ENCODE measurements at regions not wholly inside any gene's neighbourhood (a gene's known extent, or its start where the extent isn't known, plus 50 kb on each side); places are given as distances from the start of the nearest gene placed in this dataset.

DNA sequence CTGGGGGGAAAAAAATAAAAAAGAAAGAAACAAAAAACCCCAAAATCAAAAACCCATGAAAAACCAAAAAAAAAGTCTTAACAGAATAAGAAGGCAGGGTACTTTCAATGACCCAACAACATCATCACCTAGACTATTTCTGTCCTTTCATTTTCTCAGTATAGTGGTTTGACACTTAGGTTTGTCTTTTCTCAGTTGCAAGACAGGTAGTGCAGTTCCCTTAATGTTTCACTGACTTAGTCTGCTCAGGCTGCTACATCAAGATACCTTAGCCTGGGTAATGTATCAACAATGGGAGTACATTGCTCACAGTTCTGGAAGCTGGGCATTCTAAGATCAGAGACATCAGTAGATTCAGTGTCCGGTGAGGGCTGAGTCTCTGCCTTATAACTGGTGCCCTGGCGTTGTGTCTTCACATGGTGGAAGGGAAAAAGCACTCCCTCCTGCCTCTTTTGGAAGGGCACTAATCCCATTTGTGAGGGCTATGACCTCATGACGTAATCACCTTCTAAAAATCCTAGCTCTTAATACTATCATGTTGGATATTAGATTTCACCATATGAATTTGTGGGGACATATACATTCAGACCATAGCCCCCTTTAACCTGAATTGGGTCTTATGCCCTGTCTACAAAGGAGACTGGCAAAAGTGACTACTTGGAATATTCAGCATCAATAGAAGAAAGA, 362.3 kb upstream of the RBFOX1 start:
- TF ChIP-seq, protein P1, sequence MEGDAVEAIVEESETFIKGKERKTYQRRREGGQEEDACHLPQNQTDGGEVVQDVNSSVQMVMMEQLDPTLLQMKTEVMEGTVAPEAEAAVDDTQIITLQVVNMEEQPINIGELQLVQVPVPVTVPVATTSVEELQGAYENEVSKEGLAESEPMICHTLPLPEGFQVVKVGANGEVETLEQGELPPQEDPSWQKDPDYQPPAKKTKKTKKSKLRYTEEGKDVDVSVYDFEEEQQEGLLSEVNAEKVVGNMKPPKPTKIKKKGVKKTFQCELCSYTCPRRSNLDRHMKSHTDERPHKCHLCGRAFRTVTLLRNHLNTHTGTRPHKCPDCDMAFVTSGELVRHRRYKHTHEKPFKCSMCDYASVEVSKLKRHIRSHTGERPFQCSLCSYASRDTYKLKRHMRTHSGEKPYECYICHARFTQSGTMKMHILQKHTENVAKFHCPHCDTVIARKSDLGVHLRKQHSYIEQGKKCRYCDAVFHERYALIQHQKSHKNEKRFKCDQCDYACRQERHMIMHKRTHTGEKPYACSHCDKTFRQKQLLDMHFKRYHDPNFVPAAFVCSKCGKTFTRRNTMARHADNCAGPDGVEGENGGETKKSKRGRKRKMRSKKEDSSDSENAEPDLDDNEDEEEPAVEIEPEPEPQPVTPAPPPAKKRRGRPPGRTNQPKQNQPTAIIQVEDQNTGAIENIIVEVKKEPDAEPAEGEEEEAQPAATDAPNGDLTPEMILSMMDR (IDR thresholded peaks at IDR 0.05), result no peak
- H3K36me3 ChIP-seq, result no peaks in the 10 kb centered on the region
- no peak for DNase-seq (ENCODE audit: low spot score)
- H3K9me3 ChIP-seq, result no peaks in the 10 kb centered on the region
- no peaks in the 10 kb centered on the region for H3K4me1 ChIP-seq
- no peaks in the 10 kb centered on the region for H3K27me3 ChIP-seq
- H3K4me3 ChIP-seq, result no peak overlapping the region
- no peak overlapping the region for H3K27ac ChIP-seq

DNA sequence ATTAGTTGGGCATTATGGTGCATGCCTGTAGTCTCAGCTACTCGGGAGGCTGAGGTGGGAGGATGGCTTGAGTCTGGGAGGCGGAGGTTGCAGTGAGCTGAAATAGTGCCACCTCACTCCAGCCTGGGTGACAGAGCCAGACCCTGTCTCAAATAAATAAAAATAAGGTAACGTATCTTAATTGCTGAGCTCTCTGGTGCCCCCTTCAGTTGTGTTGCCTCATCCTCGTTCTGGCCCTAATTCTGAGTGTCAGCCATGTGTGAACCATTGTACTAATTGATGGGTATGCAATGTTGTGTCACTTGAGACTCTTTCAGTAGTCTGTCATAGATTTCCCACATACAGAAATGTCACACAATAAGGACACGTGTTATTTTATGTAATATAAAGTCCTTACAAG, 363.1 kb upstream of the RBFOX1 start:
- TF ChIP-seq, protein P1 (IDR thresholded peaks at IDR 0.05), result no peak
- no peak for DNase-seq (ENCODE audit: low spot score)
- no peak overlapping the region for H3K4me3 ChIP-seq
- H3K9me3 ChIP-seq, result no peaks in the 10 kb centered on the region
- H3K27me3 ChIP-seq, result no peaks in the 10 kb centered on the region
- H3K36me3 ChIP-seq, result no peaks in the 10 kb centered on the region
- no peaks in the 10 kb centered on the region for H3K4me1 ChIP-seq
- H3K27ac ChIP-seq, result no peak overlapping the region

DNA sequence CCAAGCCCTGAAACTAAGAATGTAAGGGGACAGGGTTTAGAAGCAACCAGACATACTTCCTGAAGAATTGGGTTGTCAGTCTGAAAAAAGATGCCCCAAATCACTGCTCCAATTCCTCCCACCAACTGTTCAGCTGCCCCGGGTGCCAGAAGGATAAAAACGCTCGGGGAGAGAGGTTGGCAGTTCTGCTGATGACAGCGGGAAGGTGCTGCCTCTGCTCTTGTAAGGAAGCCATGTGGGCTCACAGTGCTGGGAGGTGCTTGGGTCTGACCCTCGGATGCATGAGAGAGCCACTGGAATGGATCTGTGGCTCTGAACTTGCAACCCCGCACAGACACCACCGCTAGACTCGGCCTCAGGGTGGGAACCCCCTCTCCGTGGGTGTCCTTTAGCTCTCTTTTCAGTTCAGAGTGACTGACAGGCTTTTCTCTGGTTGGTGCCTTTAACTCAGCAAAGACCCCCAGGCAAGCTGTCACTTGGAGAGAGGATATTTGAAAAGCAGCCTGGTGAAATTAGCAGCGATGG, 364.8 kb upstream of the RBFOX1 start:
- H3K4me1 ChIP-seq, result no peaks in the 10 kb centered on the region
- no peak overlapping the region for H3K27ac ChIP-seq
- no peak for DNase-seq (ENCODE audit: low spot score)
- H3K27me3 ChIP-seq, result no peaks in the 10 kb centered on the region
- H3K4me3 ChIP-seq, result no peak overlapping the region
- H3K36me3 ChIP-seq, result no peaks in the 10 kb centered on the region
- H3K9me3 ChIP-seq, result no peaks in the 10 kb centered on the region
- TF ChIP-seq, protein P1 (IDR thresholded peaks at IDR 0.05), result no peak

- no peak for DNase-seq (ENCODE audit: low spot score)
- Histone ChIP-seq H3K36me3 (no peaks in the 10 kb centered on the region), H3K27ac (no peak overlapping the region), H3K4me1 (no peaks in the 10 kb centered on the region), H3K27me3 (no peaks in the 10 kb centered on the region), H3K9me3 (no peaks in the 10 kb centered on the region), H3K4me3 (no peak overlapping the region)
- TF ChIP-seq, protein P1 (IDR thresholded peaks at IDR 0.05), result no peak
Measured at GRCh38 chr16:6966925-6967324, 365.7 kb upstream of the RBFOX1 start.

- Histone ChIP-seq H3K27ac (no peak overlapping the region), H3K9me3 (no peaks in the 10 kb centered on the region), H3K27me3 (no peaks in the 10 kb centered on the region), H3K36me3 (no peaks in the 10 kb centered on the region), H3K4me1 (no peaks in the 10 kb centered on the region), H3K4me3 (no peak overlapping the region)
- DNase-seq (ENCODE audit: low spot score), result no peak
- TF ChIP-seq, protein P1 (IDR thresholded peaks at IDR 0.05), result no peak
Measured at GRCh38 chr16:6964679-6965078, 368.0 kb upstream of the RBFOX1 start.

DNA sequence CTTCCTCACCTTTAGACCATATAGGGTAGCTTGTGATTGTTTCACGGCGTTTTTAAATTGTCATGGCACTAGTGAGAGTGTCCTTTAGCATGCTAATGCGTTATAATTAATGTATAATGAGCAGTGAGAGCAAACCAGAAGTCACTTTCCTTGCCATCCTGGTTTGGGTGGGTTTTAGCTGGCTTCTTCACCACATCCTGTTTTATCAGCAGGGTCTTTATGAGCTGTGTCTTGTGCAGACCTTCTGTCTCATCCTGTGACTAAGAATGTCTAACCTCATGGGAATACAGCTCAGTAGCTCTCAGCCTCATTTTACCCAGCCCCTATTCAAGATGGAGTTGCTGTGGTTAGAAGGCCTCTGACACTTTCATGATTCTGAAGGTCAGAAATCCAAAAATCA, 370.9 kb upstream of the RBFOX1 start:
- Histone ChIP-seq H3K27me3 (no peaks in the 10 kb centered on the region), H3K9me3 (no peaks in the 10 kb centered on the region), H3K4me1 (no peaks in the 10 kb centered on the region), H3K4me3 (no peak overlapping the region), H3K36me3 (no peaks in the 10 kb centered on the region), H3K27ac (no peak overlapping the region)
- TF ChIP-seq, protein P1 (IDR thresholded peaks at IDR 0.05), result no peak
- no peak for DNase-seq (ENCODE audit: low spot score)

Measured in right atrium auricular region (tissue), 2 donors.